GM12865 (cell line): ENCODE measurements at regions not wholly inside any gene's neighbourhood (a gene's known extent, or its start where the extent isn't known, plus 50 kb on each side); places are given as distances from the start of the nearest gene placed in this dataset.

Experiments
- DNase-seq: peaks from one replicate; pipeline ENCODE4 v3.0.0; 2010; ENCODE audit warnings: low read depth
- H3K4me3 ChIP-seq: 2 replicates; pipeline ENCODE4 v1.5.1; 2011; ENCODE audit warnings: mild to moderate bottlenecking, low read depth, low read length, control low read depth
- CTCF ChIP-seq: IDR thresholded peaks from 2 replicates; pipeline ENCODE4 v1.5.1; 2011; ENCODE audit warnings: low read length, control low read depth, low read depth, inconsistent platforms; ENCODE audit not compliant: insufficient read depth; ENCODE audit errors: missing control alignments

GRCh38 chr5:91503321-91503720 lies 120.2 kb upstream of the ARRDC3 start:
- TF ChIP-seq CTCF = no peak
- no peak overlapping the region for H3K4me3 ChIP-seq
- DNase-seq = no peak

- no peak overlapping the region for H3K4me3 ChIP-seq
- TF ChIP-seq CTCF = no peak
- DNase-seq = no peak
These were observed 117.6 kb upstream of the ARRDC3 start for GRCh38 chr5:91500758-91501157.

DNA sequence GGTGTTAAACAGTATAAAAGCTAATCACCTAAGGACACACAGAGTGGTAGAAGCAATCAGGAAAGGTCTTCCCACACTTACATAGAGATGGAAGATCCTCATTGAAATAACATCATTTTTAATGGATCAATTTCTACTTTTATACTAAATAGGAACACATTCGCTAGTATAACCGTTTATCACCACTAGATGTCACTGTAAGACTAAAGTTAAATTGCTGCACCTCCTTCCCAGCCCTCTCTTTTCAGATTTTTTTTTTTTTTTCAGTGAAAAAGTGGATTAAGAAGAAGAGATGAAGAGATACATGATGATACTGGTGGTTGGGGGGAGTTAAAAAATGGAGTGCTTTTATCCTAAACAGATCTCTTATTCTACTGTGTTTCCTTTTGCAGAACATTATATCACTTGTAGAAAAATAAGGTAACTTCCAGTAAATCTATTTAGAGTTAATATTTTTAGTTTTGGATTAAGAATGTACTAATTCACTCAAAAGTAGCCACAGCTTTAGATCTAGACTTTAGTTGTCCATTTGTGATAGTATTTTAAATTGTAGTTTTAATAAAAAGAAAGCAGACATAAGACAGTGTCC lies 116.9 kb upstream of the ARRDC3 start:
- peak; percentile 55 for DNase-seq
- no peak overlapping the region for H3K4me3 ChIP-seq
- TF ChIP-seq CTCF = peak; percentile 54

- no peak for DNase-seq
- no peak overlapping the region for H3K4me3 ChIP-seq
- no peak for TF ChIP-seq CTCF
These were observed 112.6 kb upstream of the ARRDC3 start for GRCh38 chr5:91495699-91496098.

- H3K4me3 ChIP-seq = no peak overlapping the region
- no peak for TF ChIP-seq CTCF
- no peak for DNase-seq
These were observed 111.4 kb upstream of the ARRDC3 start for GRCh38 chr5:91494447-91494996.

DNA sequence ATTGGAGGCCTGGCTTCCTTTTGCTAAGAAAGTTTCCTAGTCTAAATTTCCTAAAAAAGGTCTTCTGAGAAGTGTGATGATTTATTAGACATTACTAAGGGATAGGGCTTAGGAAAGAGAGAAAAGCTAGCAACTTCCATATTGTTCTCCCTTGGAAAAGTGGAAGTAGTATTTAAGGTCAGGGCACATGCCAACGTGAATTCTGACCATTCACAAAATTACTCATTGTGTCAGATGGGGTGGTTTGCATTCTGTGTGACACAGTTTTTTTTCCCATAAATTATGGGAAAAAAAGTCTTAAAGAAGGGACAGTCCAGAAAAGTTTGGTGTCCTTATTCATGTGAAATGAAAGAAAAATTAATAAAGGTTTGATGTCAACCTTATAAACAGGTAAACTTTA lies 110.0 kb upstream of the ARRDC3 start:
- DNase-seq = no peak
- no peak for TF ChIP-seq CTCF
- H3K4me3 ChIP-seq = no peak overlapping the region

DNA sequence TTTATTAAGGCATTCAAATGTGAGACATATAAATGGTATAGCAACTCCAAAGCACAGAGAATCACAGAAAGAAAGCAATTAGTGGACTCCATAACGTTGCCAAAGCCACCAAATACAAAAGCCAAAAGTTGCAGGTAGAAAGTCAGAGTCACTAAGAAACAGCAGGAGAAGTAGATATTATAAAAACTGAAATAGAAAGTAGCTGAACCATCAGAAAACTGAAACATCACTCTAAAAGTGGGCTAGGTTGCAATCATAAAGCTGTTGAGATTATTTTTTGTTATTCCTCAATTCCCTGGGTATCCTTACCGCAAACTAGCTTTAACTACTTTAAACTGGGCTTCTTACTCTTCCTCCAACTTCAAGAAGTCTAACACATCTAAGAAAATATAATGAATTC lies 108.1 kb upstream of the ARRDC3 start:
- TF ChIP-seq CTCF = no peak
- H3K4me3 ChIP-seq = no peak overlapping the region
- DNase-seq = no peak
